HG03103 (cell line): ENCODE measurements at regions not wholly inside any gene's neighbourhood (a gene's known extent, or its start where the extent isn't known, plus 50 kb on each side); places are given as distances from the start of the nearest gene placed in this dataset.

Source experiments
- ATAC-seq: cut with Tn5 transposase; IDR thresholded peaks from one replicate; pipeline ENCODE4 v1.9.1; 2021; ENCODE audit warnings: low read depth; ENCODE audit not compliant: unreplicated experiment

GRCh38 chr13:31853643-31854326, 114.5 kb downstream of the RXFP2 start:
- no peak for ATAC-seq

GRCh38 chr13:31859571-31859970, 120.2 kb downstream of the RXFP2 start:
- ATAC-seq: no peak

- no peak for ATAC-seq
Measured at GRCh38 chr13:31860002-31860401, 120.7 kb downstream of the RXFP2 start.

GRCh38 chr13:31862828-31863227, 123.5 kb downstream of the RXFP2 start:
- peak; percentile 68 for ATAC-seq

- no peak for ATAC-seq
Measured at GRCh38 chr13:31864307-31864706, 125.0 kb downstream of the RXFP2 start.

GRCh38 chr13:31866099-31866498, 126.8 kb downstream of the RXFP2 start:
- no peak for ATAC-seq

GRCh38 chr13:31867709-31868108, 128.4 kb downstream of the RXFP2 start:
- no peak for ATAC-seq

- no peak for ATAC-seq
Measured at GRCh38 chr13:31869582-31869981, 130.3 kb downstream of the RXFP2 start.

- no peak for ATAC-seq
Measured at GRCh38 chr13:31870511-31870910, 131.2 kb downstream of the RXFP2 start.

GRCh38 chr13:31873145-31873544, 133.8 kb downstream of the RXFP2 start:
- ATAC-seq: no peak

GRCh38 chr13:31875134-31875533, 135.8 kb downstream of the RXFP2 start:
- ATAC-seq: no peak

- no peak for ATAC-seq
Measured at GRCh38 chr13:31878052-31878451, 138.7 kb downstream of the RXFP2 start.

- ATAC-seq: no peak
Measured at GRCh38 chr13:31878495-31878894, 139.2 kb downstream of the RXFP2 start.

GRCh38 chr13:31878955-31879354, 139.6 kb downstream of the RXFP2 start:
- no peak for ATAC-seq

- ATAC-seq: no peak
Measured at GRCh38 chr13:31880851-31881494, 141.6 kb downstream of the RXFP2 start.

- ATAC-seq: no peak
Measured at GRCh38 chr13:31881495-31881882, 142.2 kb downstream of the RXFP2 start.

GRCh38 chr13:31882794-31883193, 143.5 kb downstream of the RXFP2 start:
- ATAC-seq: no peak

GRCh38 chr13:31884556-31884955, 145.2 kb downstream of the RXFP2 start:
- ATAC-seq: no peak

GRCh38 chr13:31885994-31886393, 145.6 kb upstream of the FRY start:
- no peak for ATAC-seq

GRCh38 chr13:31887286-31887685, 144.3 kb upstream of the FRY start:
- ATAC-seq: no peak

- no peak for ATAC-seq
Measured at GRCh38 chr13:31890946-31891345, 140.6 kb upstream of the FRY start.

GRCh38 chr13:31891472-31891871, 140.1 kb upstream of the FRY start:
- no peak for ATAC-seq
